ENCODE measurements at regions not wholly inside any gene's neighbourhood (a gene's known extent, or its start where the extent isn't known, plus 50 kb on each side); places are given as distances from the start of the nearest gene placed in this dataset.
"Not testable (repeated sequence)": the region's sequence is repeated elsewhere in the genome, so short reads cannot be mapped to it uniquely, and the experiment has no call there.

GRCh38 chr17:20387549-20387948 is 79.8 kb downstream of the LGALS9B start:
- DNase-seq (ENCODE audit: low spot score), result not testable (repeated sequence)

- DNase-seq (ENCODE audit: low spot score), result peak; percentile 20
These were observed 85.7 kb downstream of the LGALS9B start for GRCh38 chr17:20381358-20382300.

GRCh38 chr17:20380625-20381024 is 86.7 kb downstream of the LGALS9B start:
- DNase-seq (ENCODE audit: low spot score), result not testable (repeated sequence)

GRCh38 chr17:20379251-20379650 is 88.1 kb downstream of the LGALS9B start:
- not testable (repeated sequence) for DNase-seq (ENCODE audit: low spot score)

- DNase-seq (ENCODE audit: low spot score), result not testable (repeated sequence)
These were observed 90.7 kb downstream of the LGALS9B start for GRCh38 chr17:20376642-20377041.

- not testable (repeated sequence) for DNase-seq (ENCODE audit: low spot score)
These were observed 91.6 kb downstream of the LGALS9B start for GRCh38 chr17:20375745-20376144.

Data from RKO (cell line).